Neural cell (in vitro differentiated cells): ENCODE measurements at regions not wholly inside any gene's neighbourhood (a gene's known extent, or its start where the extent isn't known, plus 50 kb on each side); places are given as distances from the start of the nearest gene placed in this dataset.

Experiments used
- H2AFZ ChIP-seq: fragments of 200-600, 300-800 bp; sonication (generic), shearing (Covaris generic); 2 replicates; pipeline ENCODE4 v1.6.0; 2014; ENCODE audit warnings: low read depth, mild to moderate bottlenecking, antibody characterized with exemption, low read length, moderate library complexity
- H3F3A ChIP-seq: fragments of 200-600 bp; shearing (Covaris generic); 2 replicates; pipeline ENCODE4 v1.6.1; 2016; ENCODE audit warnings: mild to moderate bottlenecking, moderate library complexity, mixed read lengths, antibody characterized with exemption, low read length; ENCODE audit not compliant: insufficient read depth, poor library complexity, severe bottlenecking
- H3K27ac ChIP-seq: fragments of 200-600, 300-800 bp; sonication (generic), shearing (Covaris generic); 2 replicates; pipeline ENCODE4 v1.5.1; 2014; ENCODE audit warnings: mild to moderate bottlenecking, low read length, moderate library complexity
- H3K27me3 ChIP-seq: fragments of 300-800, 200-600 bp; sonication (generic), shearing (Covaris generic); 2 replicates; pipeline ENCODE4 v1.6.0; 2014; ENCODE audit warnings: mild to moderate bottlenecking, low read depth, low read length, moderate library complexity; ENCODE audit not compliant: insufficient read depth
- H3K36me3 ChIP-seq: fragments of 300-800, 200-600 bp; sonication (generic), shearing (Covaris generic); 2 replicates; pipeline ENCODE4 v1.5.1; 2014; ENCODE audit warnings: mild to moderate bottlenecking, antibody characterized with exemption, low read length, moderate library complexity; ENCODE audit not compliant: insufficient read depth
- H3K4me2 ChIP-seq: fragments of 300-800, 200-600 bp; sonication (generic), shearing (Covaris generic); 2 replicates; pipeline ENCODE4 v1.6.0; 2014; ENCODE audit warnings: mild to moderate bottlenecking, low read length
- H3K4me3 ChIP-seq: fragments of 300-800, 200-600 bp; sonication (generic), shearing (Covaris generic); 2 replicates; pipeline ENCODE4 v1.5.1; 2014; ENCODE audit warnings: mild to moderate bottlenecking, low read length, moderate library complexity
- H3K79me2 ChIP-seq: fragments of 200-600 bp; shearing (Covaris generic); replicated peaks from 2 replicates; pipeline ENCODE4 v1.6.0; 2014; ENCODE audit warnings: mild to moderate bottlenecking, low read length, moderate library complexity; ENCODE audit not compliant: insufficient read depth
- H3K9ac ChIP-seq: fragments of 300-800, 200-600 bp; sonication (generic), shearing (Covaris generic); 2 replicates; pipeline ENCODE4 v1.6.1; 2016; ENCODE audit warnings: mild to moderate bottlenecking, low read length, mixed read lengths
- H3K9me2 ChIP-seq: fragments of 200-600 bp; shearing (Covaris generic); 2 replicates; pipeline ENCODE4 v1.6.1; 2016; ENCODE audit warnings: mild to moderate bottlenecking, low read length, mixed read lengths; ENCODE audit not compliant: insufficient read depth
- H3K9me3 ChIP-seq: fragments of 200-600, 300-800 bp; sonication (generic), shearing (Covaris generic); 2 replicates; pipeline ENCODE4 v1.6.1; 2016; ENCODE audit warnings: mild to moderate bottlenecking, mixed run types, low read length, moderate library complexity, mixed read lengths
- H4K20me1 ChIP-seq: fragments of 200-600 bp; shearing (Covaris generic); 2 replicates; pipeline ENCODE4 v1.6.1; 2016; ENCODE audit warnings: mild to moderate bottlenecking, mixed run types; ENCODE audit not compliant: insufficient read depth
- EP300 ChIP-seq: fragments of 450-650 bp; conservative IDR thresholded peaks from 2 replicates; pipeline ENCODE4 v1.6.1; 2014; ENCODE audit warnings: antibody characterized with exemption, mild to moderate bottlenecking, moderate library complexity; ENCODE audit not compliant: poor library complexity, severe bottlenecking
- EZH2 ChIP-seq: fragments of 200-600, 300-800 bp; shearing (Covaris generic), sonication (generic); IDR thresholded peaks from 2 replicates; pipeline ENCODE4 v1.6.1; 2014; ENCODE audit warnings: antibody characterized with exemption, low read length, borderline replicate concordance, mild to moderate bottlenecking; ENCODE audit not compliant: insufficient read depth, poor library complexity, severe bottlenecking
- MXI1 ChIP-seq: fragments of 450-650 bp; conservative IDR thresholded peaks from 2 replicates; pipeline ENCODE4 v1.6.1; 2014; ENCODE audit warnings: antibody characterized with exemption, mild to moderate bottlenecking; ENCODE audit not compliant: poor library complexity, severe bottlenecking
- POLR2AphosphoS5 ChIP-seq: IDR thresholded peaks from 2 replicates; pipeline ENCODE4 v1.6.1; 2012
- RAD21 ChIP-seq: fragments of 450-650 bp; conservative IDR thresholded peaks from 2 replicates; pipeline ENCODE4 v1.6.1; 2014; ENCODE audit warnings: antibody characterized with exemption, mild to moderate bottlenecking, moderate library complexity
- SMC3 ChIP-seq: fragments of 450-650 bp; conservative IDR thresholded peaks from 2 replicates; pipeline ENCODE4 v1.6.1; 2014; ENCODE audit warnings: antibody characterized with exemption, mild to moderate bottlenecking, moderate library complexity; ENCODE audit not compliant: poor library complexity
- TAF1 ChIP-seq: IDR thresholded peaks from 2 replicates; pipeline ENCODE4 v1.6.1; 2012; ENCODE audit warnings: low read depth
- TF ChIP-seq, protein P1 (sequence below): IDR thresholded peaks from 2 replicates; pipeline ENCODE4 v1.6.1; 2012; ENCODE audit warnings: borderline replicate concordance

- H3K4me2 ChIP-seq, result no peak overlapping the region
- H3K9ac ChIP-seq, result no peak overlapping the region
- no peaks in the 10 kb centered on the region for H3K36me3 ChIP-seq
- H2AFZ ChIP-seq, result no peak overlapping the region
- H3K79me2 ChIP-seq, result no peaks in the 10 kb centered on the region
- no peaks in the 10 kb centered on the region for H4K20me1 ChIP-seq
- no peaks in the 10 kb centered on the region for H3K9me3 ChIP-seq
- H3K27me3 ChIP-seq, result no peaks in the 10 kb centered on the region
- H3F3A ChIP-seq, result no peaks in the 10 kb centered on the region
- no peaks in the 10 kb centered on the region for H3K9me2 ChIP-seq
- no peak for TF ChIP-seq EP300
- no peak for TF ChIP-seq EZH2
- H3K4me3 ChIP-seq, result no peak overlapping the region
- H3K27ac ChIP-seq, result no peak overlapping the region
Observed at GRCh38 chr6:68235326-68235784, 399.7 kb upstream of the ADGRB3 start.

DNA sequence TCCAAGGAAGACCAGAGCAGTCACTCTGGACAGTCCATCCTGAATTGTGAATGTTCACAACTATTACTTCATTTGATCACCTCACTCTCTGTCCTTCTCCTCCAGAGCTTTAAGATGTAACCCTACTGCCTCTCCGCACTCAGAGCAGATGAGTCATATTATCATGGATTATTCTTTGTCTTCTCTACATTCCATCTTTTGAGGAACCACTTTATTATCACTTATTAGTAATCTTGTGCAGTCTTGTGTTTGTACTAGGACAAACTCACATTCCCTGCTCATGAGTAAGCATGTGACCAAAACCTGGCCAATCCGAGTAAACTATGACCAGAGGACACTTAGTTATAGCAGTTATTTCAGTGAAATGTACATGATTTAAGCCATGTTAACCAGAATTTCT, 401.5 kb upstream of the ADGRB3 start:
- no peaks in the 10 kb centered on the region for H3K9me3 ChIP-seq

DNA sequence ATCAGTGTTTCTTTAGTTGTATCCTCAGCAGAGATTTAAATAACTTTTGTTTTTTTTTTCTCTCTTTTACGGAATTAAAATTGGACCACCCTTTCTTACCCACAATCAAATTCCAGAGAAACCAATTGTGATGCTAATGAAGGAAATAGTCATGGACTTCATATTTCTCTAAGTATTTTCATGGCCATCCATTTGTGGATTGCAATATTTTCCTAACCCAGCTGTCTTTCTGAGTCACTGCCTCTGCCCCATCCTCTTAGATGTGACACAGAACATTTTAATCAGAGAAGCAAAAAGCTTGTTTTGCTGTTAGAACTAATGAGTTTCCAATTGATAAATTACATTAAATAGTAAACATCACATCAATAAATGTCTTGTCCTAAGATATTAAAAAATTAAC, 405.5 kb upstream of the ADGRB3 start:
- H3K9me2 ChIP-seq, result no peaks in the 10 kb centered on the region
- TF ChIP-seq RAD21, result no peak
- TF ChIP-seq, protein P1, sequence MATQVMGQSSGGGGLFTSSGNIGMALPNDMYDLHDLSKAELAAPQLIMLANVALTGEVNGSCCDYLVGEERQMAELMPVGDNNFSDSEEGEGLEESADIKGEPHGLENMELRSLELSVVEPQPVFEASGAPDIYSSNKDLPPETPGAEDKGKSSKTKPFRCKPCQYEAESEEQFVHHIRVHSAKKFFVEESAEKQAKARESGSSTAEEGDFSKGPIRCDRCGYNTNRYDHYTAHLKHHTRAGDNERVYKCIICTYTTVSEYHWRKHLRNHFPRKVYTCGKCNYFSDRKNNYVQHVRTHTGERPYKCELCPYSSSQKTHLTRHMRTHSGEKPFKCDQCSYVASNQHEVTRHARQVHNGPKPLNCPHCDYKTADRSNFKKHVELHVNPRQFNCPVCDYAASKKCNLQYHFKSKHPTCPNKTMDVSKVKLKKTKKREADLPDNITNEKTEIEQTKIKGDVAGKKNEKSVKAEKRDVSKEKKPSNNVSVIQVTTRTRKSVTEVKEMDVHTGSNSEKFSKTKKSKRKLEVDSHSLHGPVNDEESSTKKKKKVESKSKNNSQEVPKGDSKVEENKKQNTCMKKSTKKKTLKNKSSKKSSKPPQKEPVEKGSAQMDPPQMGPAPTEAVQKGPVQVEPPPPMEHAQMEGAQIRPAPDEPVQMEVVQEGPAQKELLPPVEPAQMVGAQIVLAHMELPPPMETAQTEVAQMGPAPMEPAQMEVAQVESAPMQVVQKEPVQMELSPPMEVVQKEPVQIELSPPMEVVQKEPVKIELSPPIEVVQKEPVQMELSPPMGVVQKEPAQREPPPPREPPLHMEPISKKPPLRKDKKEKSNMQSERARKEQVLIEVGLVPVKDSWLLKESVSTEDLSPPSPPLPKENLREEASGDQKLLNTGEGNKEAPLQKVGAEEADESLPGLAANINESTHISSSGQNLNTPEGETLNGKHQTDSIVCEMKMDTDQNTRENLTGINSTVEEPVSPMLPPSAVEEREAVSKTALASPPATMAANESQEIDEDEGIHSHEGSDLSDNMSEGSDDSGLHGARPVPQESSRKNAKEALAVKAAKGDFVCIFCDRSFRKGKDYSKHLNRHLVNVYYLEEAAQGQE, result no peak
- no peak for TF ChIP-seq EZH2
- TF ChIP-seq POLR2AphosphoS5, result no peak
- H3K4me2 ChIP-seq, result no peak overlapping the region
- H4K20me1 ChIP-seq, result no peaks in the 10 kb centered on the region
- no peaks in the 10 kb centered on the region for H3K27me3 ChIP-seq
- no peak overlapping the region for H2AFZ ChIP-seq
- H3K9ac ChIP-seq, result no peak overlapping the region
- no peaks in the 10 kb centered on the region for H3F3A ChIP-seq
- H3K36me3 ChIP-seq, result no peaks in the 10 kb centered on the region
- H3K4me3 ChIP-seq, result no peak overlapping the region
- no peaks in the 10 kb centered on the region for H3K79me2 ChIP-seq
- no peaks in the 10 kb centered on the region for H3K9me3 ChIP-seq
- no peak overlapping the region for H3K27ac ChIP-seq

More for the DNA sequence above, 401.5 kb upstream of the ADGRB3 start:
- no peak overlapping the region for H3K4me2 ChIP-seq
- H3F3A ChIP-seq, result no peaks in the 10 kb centered on the region
- no peak for TF ChIP-seq EP300
- TF ChIP-seq, protein P1, result no peak
- TF ChIP-seq POLR2AphosphoS5, result no peak
- no peak for TF ChIP-seq SMC3
- TF ChIP-seq RAD21, result no peak
- TF ChIP-seq MXI1, result no peak
- TF ChIP-seq TAF1, result no peak
- no peak for TF ChIP-seq EZH2
- no peak overlapping the region for H2AFZ ChIP-seq
- H3K9ac ChIP-seq, result no peak overlapping the region
- H3K36me3 ChIP-seq, result no peaks in the 10 kb centered on the region
- H3K27me3 ChIP-seq, result no peaks in the 10 kb centered on the region
- no peaks in the 10 kb centered on the region for H4K20me1 ChIP-seq
- no peak overlapping the region for H3K27ac ChIP-seq
- no peak overlapping the region for H3K4me3 ChIP-seq
- H3K79me2 ChIP-seq, result no peaks in the 10 kb centered on the region
- no peaks in the 10 kb centered on the region for H3K9me2 ChIP-seq
